ENCODE measurements at regions not wholly inside any gene's neighbourhood (a gene's known extent, or its start where the extent isn't known, plus 50 kb on each side); places are given as distances from the start of the nearest gene placed in this dataset.

GRCh38 chr5:127183332-127183731 is 107.3 kb upstream of the MEGF10 start:
- no peak for DNase-seq (ENCODE audit: insufficient read length, low spot score, missing footprints)
- H3K27me3 ChIP-seq (ENCODE audit: insufficient read depth, low read length) = peaks cover 13% of the 10 kb centered on the region
- no peak overlapping the region for H3K4me3 ChIP-seq (ENCODE audit: insufficient read depth, low read length)
- no peaks in the 10 kb centered on the region for H3K9me3 ChIP-seq (ENCODE audit: low read depth, low read length)
- H3K4me1 ChIP-seq (ENCODE audit: insufficient read depth, low read length) = no peaks in the 10 kb centered on the region
- no peaks in the 10 kb centered on the region for H3K36me3 ChIP-seq (ENCODE audit: insufficient read depth, low read length)
- H2AFZ ChIP-seq (ENCODE audit: low read length) = no peak overlapping the region
- no peak overlapping the region for H3K4me2 ChIP-seq (ENCODE audit: insufficient read depth, low read length)
- H3K79me2 ChIP-seq (ENCODE audit: insufficient read depth, low read length) = no peaks in the 10 kb centered on the region
- no peak overlapping the region for H3K27ac ChIP-seq (ENCODE audit: low read depth, low read length)
- no peaks in the 10 kb centered on the region for H4K20me1 ChIP-seq (ENCODE audit: insufficient read depth, low read length)
- TF ChIP-seq CTCF (IDR thresholded peaks at IDR 0.05; ENCODE audit: extremely low read depth, low read depth, low read length) = no peak

- no peak overlapping the region for H3K4me3 ChIP-seq (ENCODE audit: insufficient read depth, low read length)
- H3K27ac ChIP-seq (ENCODE audit: low read depth, low read length) = no peak overlapping the region
- H3K36me3 ChIP-seq (ENCODE audit: insufficient read depth, low read length) = no peaks in the 10 kb centered on the region
- peaks cover 13% of the 10 kb centered on the region for H3K27me3 ChIP-seq (ENCODE audit: insufficient read depth, low read length)
- H4K20me1 ChIP-seq (ENCODE audit: insufficient read depth, low read length) = no peaks in the 10 kb centered on the region
- no peak for DNase-seq (ENCODE audit: insufficient read length, low spot score, missing footprints)
- H3K9me3 ChIP-seq (ENCODE audit: low read depth, low read length) = no peaks in the 10 kb centered on the region
- H3K79me2 ChIP-seq (ENCODE audit: insufficient read depth, low read length) = no peaks in the 10 kb centered on the region
- no peak overlapping the region for H3K4me2 ChIP-seq (ENCODE audit: insufficient read depth, low read length)
- H3K4me1 ChIP-seq (ENCODE audit: insufficient read depth, low read length) = no peaks in the 10 kb centered on the region
- no peak for TF ChIP-seq CTCF (IDR thresholded peaks at IDR 0.05; ENCODE audit: extremely low read depth, low read depth, low read length)
- no peak overlapping the region for H2AFZ ChIP-seq (ENCODE audit: low read length)
Observed at GRCh38 chr5:127184851-127185250, 105.7 kb upstream of the MEGF10 start.

GRCh38 chr5:127186657-127187056 is 103.9 kb upstream of the MEGF10 start:
- Histone ChIP-seq H4K20me1 (ENCODE audit: insufficient read depth, low read length) (no peaks in the 10 kb centered on the region), H3K9me3 (ENCODE audit: low read depth, low read length) (no peaks in the 10 kb centered on the region), H3K4me3 (ENCODE audit: insufficient read depth, low read length) (no peak overlapping the region), H3K79me2 (ENCODE audit: insufficient read depth, low read length) (no peaks in the 10 kb centered on the region), H3K27me3 (ENCODE audit: insufficient read depth, low read length) (peaks cover 8% of the 10 kb centered on the region), H3K36me3 (ENCODE audit: insufficient read depth, low read length) (no peaks in the 10 kb centered on the region), H3K4me1 (ENCODE audit: insufficient read depth, low read length) (no peaks in the 10 kb centered on the region), H2AFZ (ENCODE audit: low read length) (no peak overlapping the region), H3K27ac (ENCODE audit: low read depth, low read length) (no peak overlapping the region), H3K4me2 (ENCODE audit: insufficient read depth, low read length) (no peak overlapping the region)
- DNase-seq (ENCODE audit: insufficient read length, low spot score, missing footprints) = no peak
- TF ChIP-seq CTCF (IDR thresholded peaks at IDR 0.05; ENCODE audit: extremely low read depth, low read depth, low read length) = no peak

GRCh38 chr5:127187706-127188105 is 102.9 kb upstream of the MEGF10 start:
- Histone ChIP-seq H3K27me3 (ENCODE audit: insufficient read depth, low read length) (peaks cover 5% of the 10 kb centered on the region), H2AFZ (ENCODE audit: low read length) (no peak overlapping the region), H3K4me3 (ENCODE audit: insufficient read depth, low read length) (no peak overlapping the region), H3K9me3 (ENCODE audit: low read depth, low read length) (no peaks in the 10 kb centered on the region), H3K27ac (ENCODE audit: low read depth, low read length) (no peak overlapping the region), H4K20me1 (ENCODE audit: insufficient read depth, low read length) (no peaks in the 10 kb centered on the region), H3K79me2 (ENCODE audit: insufficient read depth, low read length) (no peaks in the 10 kb centered on the region), H3K4me2 (ENCODE audit: insufficient read depth, low read length) (no peak overlapping the region), H3K4me1 (ENCODE audit: insufficient read depth, low read length) (no peaks in the 10 kb centered on the region), H3K36me3 (ENCODE audit: insufficient read depth, low read length) (no peaks in the 10 kb centered on the region)
- TF ChIP-seq CTCF (IDR thresholded peaks at IDR 0.05; ENCODE audit: extremely low read depth, low read depth, low read length) = no peak
- no peak for DNase-seq (ENCODE audit: insufficient read length, low spot score, missing footprints)

All from osteoblast (primary cell).